ENCODE measurements at regions not wholly inside any gene's neighbourhood (a gene's known extent, or its start where the extent isn't known, plus 50 kb on each side); places are given as distances from the start of the nearest gene placed in this dataset.
"Not testable (repeated sequence)": the region's sequence is repeated elsewhere in the genome, so short reads cannot be mapped to it uniquely, and the experiment has no call there.

- no peaks in the 10 kb centered on the region for H3K36me3 ChIP-seq (replicated peaks in 1 of 2; ENCODE audit: control insufficient read depth in 1 of 2, insufficient read depth in 2 of 2, low read length in 2 of 2)
- H3K27ac ChIP-seq (ENCODE audit: extremely low read length, insufficient read depth, low read length) = no peak overlapping the region
- CTCF ChIA-PET (ENCODE audit: low intra/inter-chr PET ratio, low total read pairs) = no interaction called here
- H3K9ac ChIP-seq (ENCODE audit: insufficient read depth, low read depth, low read length) = no peak overlapping the region
- no peaks in the 10 kb centered on the region for H3K79me2 ChIP-seq (ENCODE audit: insufficient read depth, low read length)
- in situ Hi-C loops (cut with HindIII; ENCODE audit: extremely low pct_ligation_motif_present, low pct_unique_long_range_greater_than_20kb) (no loop called here), intact Hi-C loops (cut with micrococcal nuclease; ENCODE audit: unreplicated experiment) (no loop called here)
- H3K4me1 ChIP-seq (ENCODE audit: insufficient read depth, low read length) = no peaks in the 10 kb centered on the region
- FAIRE-seq = no peak
- TF ChIP-seq ZSCAN25 (CRISPR knock-in tag; IDR thresholded peaks at IDR 0.05) = no peak
- no peak for TF ChIP-seq KDM1A (CRISPR knock-in tag; IDR thresholded peaks at IDR 0.05)
- TF ChIP-seq HNRNPK (IDR thresholded peaks at IDR 0.05; ENCODE audit: low read depth, low read length, poor library complexity, severe bottlenecking) = no peak
- TF ChIP-seq POLR2G (IDR thresholded peaks at IDR 0.05; ENCODE audit: low read depth, low read length) = no peak
- no peak for TF ChIP-seq ZNF512 (CRISPR knock-in tag; IDR thresholded peaks at IDR 0.05)
- TF ChIP-seq ZNF550 (CRISPR knock-in tag; IDR thresholded peaks at IDR 0.05; ENCODE audit: borderline replicate concordance) = no peak
- no peak for TF ChIP-seq ADNP (CRISPR knock-in tag; IDR thresholded peaks at IDR 0.05)
- no peak for TF ChIP-seq POLR2A (IDR thresholded peaks at IDR 0.05; ENCODE audit: insufficient read depth in 1 of 2, low read depth in 2 of 2, low read length in 2 of 2)
- no peak for TF ChIP-seq ZFP82 (CRISPR knock-in tag; IDR thresholded peaks at IDR 0.05; ENCODE audit: borderline replicate concordance)
- no peak for TF ChIP-seq ZFP1 (CRISPR knock-in tag; IDR thresholded peaks at IDR 0.05)
- TF ChIP-seq ETS1 (CRISPR knock-in tag; IDR thresholded peaks at IDR 0.05) = no peak
- no peak for TF ChIP-seq WIZ (CRISPR knock-in tag; IDR thresholded peaks at IDR 0.05)
- TF ChIP-seq ZMAT5 (CRISPR knock-in tag; IDR thresholded peaks at IDR 0.05; ENCODE audit: borderline replicate concordance, low read depth) = no peak
- ATAC-seq = no peak
- no peak overlapping the region for H3K4me2 ChIP-seq (ENCODE audit: low read depth, low read length)
- no peak for DNase-seq (ENCODE audit: low spot score)
- no peak overlapping the region for H2AFZ ChIP-seq (ENCODE audit: low read length)
- 23% methylated on average over 2 of the region's 2 CpGs for WGBS (ENCODE audit: low lambda C conversion rate)
- no peak overlapping the region for H3K4me3 ChIP-seq (replicated peaks in 1 of 3; ENCODE audit: insufficient read depth in 1 of 3, low read depth in 2 of 3, low read length in 3 of 3)
- no peaks in the 10 kb centered on the region; a peak in 2 of 5 replicates for H3K27me3 ChIP-seq (ENCODE audit: control insufficient read depth in 1 of 2, insufficient read depth in 2 of 2, low read length in 2 of 2)
- no peaks in the 10 kb centered on the region for H4K20me1 ChIP-seq (ENCODE audit: insufficient read depth, low read length)
- no TSS peak for BruUV-seq (replicated peaks)
- no peaks in the 10 kb centered on the region for H3K9me3 ChIP-seq (ENCODE audit: low read length)
- POLR2A ChIA-PET = no interaction called here
These were observed 69.8 kb upstream of the SLC4A7 start for GRCh38 chr3:27553886-27554540.

GRCh38 chr3:27552708-27553107 lies 68.5 kb upstream of the SLC4A7 start:
- ATAC-seq; H3K36me3 ChIP-seq (replicated peaks in 1 of 2; ENCODE audit: control insufficient read depth in 1 of 2, insufficient read depth in 2 of 2, low read length in 2 of 2); H3K27me3 ChIP-seq (ENCODE audit: control insufficient read depth in 1 of 2, insufficient read depth in 2 of 2, low read length in 2 of 2); BruUV-seq (replicated peaks); H3K4me2 ChIP-seq (ENCODE audit: low read depth, low read length); CTCF ChIA-PET (ENCODE audit: low intra/inter-chr PET ratio, low total read pairs); H3K79me2 ChIP-seq (ENCODE audit: insufficient read depth, low read length); POLR2A ChIA-PET; H3K4me1 ChIP-seq (ENCODE audit: insufficient read depth, low read length); H3K9me3 ChIP-seq (ENCODE audit: low read length); FAIRE-seq; H3K4me3 ChIP-seq (replicated peaks in 1 of 3; ENCODE audit: insufficient read depth in 1 of 3, low read depth in 2 of 3, low read length in 3 of 3); DNase-seq (ENCODE audit: low spot score); H4K20me1 ChIP-seq (ENCODE audit: insufficient read depth, low read length); H3K27ac ChIP-seq (ENCODE audit: extremely low read length, insufficient read depth, low read length); in situ Hi-C loops (cut with HindIII; ENCODE audit: extremely low pct_ligation_motif_present, low pct_unique_long_range_greater_than_20kb); intact Hi-C loops (cut with micrococcal nuclease; ENCODE audit: unreplicated experiment); H3K9ac ChIP-seq (ENCODE audit: insufficient read depth, low read depth, low read length); H2AFZ ChIP-seq (ENCODE audit: low read length): not testable (repeated sequence)
- 17% methylated on average over 5 of the region's 5 CpGs for WGBS (ENCODE audit: low lambda C conversion rate)
